Stimulated activated CD4-positive, alpha-beta T cell treated with anti-CD3 and anti-CD28 coated beads, Interleukin-4, amount 100 ng/mL, for 4 hours (primary cell): ENCODE measurements at regions not wholly inside any gene's neighbourhood (a gene's known extent, or its start where the extent isn't known, plus 50 kb on each side); places are given as distances from the start of the nearest gene placed in this dataset.
A peak's percentile ranks its signal among the peaks of the same experiment; 100 is the strongest.
"Not testable (repeated sequence)": the region's sequence is repeated elsewhere in the genome, so short reads cannot be mapped to it uniquely, and the experiment has no call there.

Source experiments
- DNase-seq, 2 experiments: peaks; one replicate each; pipeline ENCODE4 v3.0.0-alpha.2; 2020

- DNase-seq = no peak
Measured at GRCh38 chr7:65317372-65317771, 56.3 kb upstream of the ZNF92 start.

- no peak for DNase-seq
Measured at GRCh38 chr7:65310761-65311160, 62.9 kb upstream of the ZNF92 start.

GRCh38 chr7:65308300-65308678 is 65.4 kb upstream of the ZNF92 start:
- no peak for DNase-seq

- DNase-seq = peak; percentile 7 to 8
Measured at GRCh38 chr7:65307651-65308299, 65.9 kb upstream of the ZNF92 start.

- no peak for DNase-seq
Measured at GRCh38 chr7:65304175-65304574, 69.5 kb upstream of the ZNF92 start.

- DNase-seq = no peak
Measured at GRCh38 chr7:65302883-65303282, 70.8 kb upstream of the ZNF92 start.

- DNase-seq = no peak
Measured at GRCh38 chr7:65301007-65301406, 72.6 kb upstream of the ZNF92 start.

GRCh38 chr7:65295409-65295808 is 78.2 kb upstream of the ZNF92 start:
- no peak for DNase-seq

- DNase-seq = not testable (repeated sequence)
Measured at GRCh38 chr7:65290340-65290739, 83.3 kb upstream of the ZNF92 start.

- DNase-seq = no peak
Measured at GRCh38 chr7:65287023-65287422, 86.6 kb upstream of the ZNF92 start.

- DNase-seq = no peak
Measured at GRCh38 chr7:65285906-65286864, 87.5 kb upstream of the ZNF92 start.

- DNase-seq = not testable (repeated sequence)
Measured at GRCh38 chr7:65285241-65285640, 88.4 kb upstream of the ZNF92 start.

- DNase-seq = no peak
Measured at GRCh38 chr7:65279795-65280194, 93.9 kb upstream of the ZNF92 start.

- DNase-seq = no peak
Measured at GRCh38 chr7:65276822-65277221, 96.8 kb upstream of the ZNF92 start.

- not testable (repeated sequence) for DNase-seq
Measured at GRCh38 chr7:65271502-65271901, 102.2 kb upstream of the ZNF92 start.

GRCh38 chr7:65269150-65269856 is 104.4 kb upstream of the ZNF92 start:
- DNase-seq = peak in 1 of 2 experiments; percentile 24

GRCh38 chr7:65268782-65269149 is 104.9 kb upstream of the ZNF92 start:
- DNase-seq = no peak

GRCh38 chr7:65265933-65266519 is 107.6 kb upstream of the ZNF92 start:
- DNase-seq = no peak

GRCh38 chr7:65264258-65264657 is 109.4 kb upstream of the ZNF92 start:
- no peak for DNase-seq

GRCh38 chr7:65260673-65261072 is 113.0 kb upstream of the ZNF92 start:
- not testable (repeated sequence) for DNase-seq

GRCh38 chr7:65259864-65260525 is 113.7 kb upstream of the ZNF92 start:
- not testable (repeated sequence) for DNase-seq

- DNase-seq = no peak
Measured at GRCh38 chr7:65254061-65254460, 119.6 kb upstream of the ZNF92 start.
